Esophagus (tissue), 2 donors: ENCODE measurements at regions not wholly inside any gene's neighbourhood (a gene's known extent, or its start where the extent isn't known, plus 50 kb on each side); places are given as distances from the start of the nearest gene placed in this dataset.

Source experiments
- H3K27ac ChIP-seq, 2 donors: one replicate each; pipeline ENCODE4 v1.5.1; 2013; ENCODE audit warnings: low read depth in 2 of 2, mild to moderate bottlenecking in 2 of 2, inconsistent platforms in 1 of 2, low read length in 1 of 2, moderate library complexity in 1 of 2
- H3K27me3 ChIP-seq, 2 donors: one replicate each; pipeline ENCODE4 v1.6.1; 2013; ENCODE audit warnings: low read length in 2 of 2, control low read depth in 1 of 2, mild to moderate bottlenecking in 1 of 2; ENCODE audit not compliant: insufficient read depth in 2 of 2, control insufficient read depth in 1 of 2
- H3K36me3 ChIP-seq, 2 donors: one replicate each; pipeline ENCODE4 v1.6.1; 2013; ENCODE audit warnings: low read length in 1 of 2; ENCODE audit not compliant: control insufficient read depth in 2 of 2, insufficient read depth in 2 of 2
- H3K4me1 ChIP-seq, 2 donors: one replicate each; pipeline ENCODE4 v1.6.1; 2013; ENCODE audit warnings: low read length in 1 of 2; ENCODE audit not compliant: control insufficient read depth in 2 of 2, insufficient read depth in 2 of 2
- H3K4me3 ChIP-seq, 2 donors: one replicate each; pipeline ENCODE4 v1.5.1; 2013; ENCODE audit warnings: low read length in 2 of 2, mild to moderate bottlenecking in 2 of 2, low read depth in 1 of 2, moderate library complexity in 1 of 2
- H3K9me3 ChIP-seq, 2 donors: one replicate each; pipeline ENCODE4 v1.6.1; 2013; ENCODE audit warnings: mild to moderate bottlenecking in 2 of 2, low read depth in 1 of 2, low read length in 1 of 2, moderate library complexity in 1 of 2; ENCODE audit not compliant: control insufficient read depth in 2 of 2, insufficient read depth in 1 of 2
- WGBS, 2 donors: extraction: QIAGEN DNeasy Blood & Tissue Kit; methylation state at CpG; one replicate each; pipeline ENCODE4 v1.1.7; 2013; 5-methylcytosine and 5-hydroxymethylcytosine counted together
- donor health status: healthy with polysubstance abuse.
- donor health status: Bipolar disorder and iron deficiency.

GRCh38 chr17:52298881-52299280 is 140.4 kb upstream of the CA10 start:
- 73 to 77% methylated on average over 3 of the region's 3 CpGs for WGBS, 2 donors
- Histone ChIP-seq H3K27ac (no peak overlapping the region), H3K27me3 (no peaks in the 10 kb centered on the region), H3K9me3 (no peaks in the 10 kb centered on the region), H3K4me3 (no peak overlapping the region), H3K4me1 (no peaks in the 10 kb centered on the region), H3K36me3 (no peaks in the 10 kb centered on the region)

DNA sequence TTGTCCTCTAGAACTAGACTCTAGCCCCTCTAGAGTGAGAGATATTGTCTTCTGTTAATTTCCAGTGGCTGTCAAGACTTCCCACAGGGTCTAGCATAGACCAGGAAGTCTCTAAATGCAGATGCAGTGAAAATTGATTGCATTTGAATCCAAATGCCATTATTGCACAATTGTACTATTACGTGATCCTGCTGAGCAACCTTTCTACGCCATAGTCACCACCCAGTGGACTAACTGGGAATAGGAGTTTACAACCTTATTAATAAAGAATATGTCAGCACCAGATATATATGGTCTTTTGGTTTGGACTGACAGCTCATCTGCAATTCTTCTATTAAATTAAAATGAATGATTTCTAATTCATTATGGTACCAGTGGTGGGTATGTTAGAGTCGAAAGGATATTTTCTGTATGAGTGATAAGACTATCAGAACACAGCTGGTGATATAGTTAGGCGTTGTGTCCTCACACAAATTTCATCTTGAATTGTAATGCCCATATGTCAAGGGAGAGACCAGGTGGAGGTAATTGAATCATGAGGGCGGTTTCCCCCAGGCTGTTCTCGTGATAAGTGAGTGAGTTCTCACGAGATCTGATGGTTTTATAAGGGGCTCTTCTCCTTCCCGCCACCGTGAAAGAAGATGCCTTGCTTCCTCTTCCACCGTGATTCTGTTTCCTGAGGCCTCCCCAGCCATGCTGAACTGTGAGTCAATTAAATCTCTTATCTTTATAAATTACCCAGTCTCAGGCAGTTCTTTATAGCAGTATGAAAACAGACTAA is 138.9 kb upstream of the CA10 start:
- no peak overlapping the region for H3K27ac ChIP-seq
- WGBS, 2 donors: 66 to 72% methylated on average over 10 of the region's 10 CpGs

GRCh38 chr17:52294301-52294700 is 135.8 kb upstream of the CA10 start:
- 82 to 84% methylated on average over 1 of the region's 1 CpG for WGBS, 2 donors
- Histone ChIP-seq H3K9me3 (no peaks in the 10 kb centered on the region), H3K4me3 (no peak overlapping the region), H3K36me3 (no peaks in the 10 kb centered on the region), H3K4me1 (no peaks in the 10 kb centered on the region), H3K27me3 (no peaks in the 10 kb centered on the region), H3K27ac (no peak overlapping the region)

More for the DNA sequence above, 138.9 kb upstream of the CA10 start:
- H3K36me3 ChIP-seq: no peaks in the 10 kb centered on the region
- H3K4me1 ChIP-seq: no peaks in the 10 kb centered on the region
- H3K9me3 ChIP-seq: no peaks in the 10 kb centered on the region
- H3K27me3 ChIP-seq: no peaks in the 10 kb centered on the region
- H3K4me3 ChIP-seq: no peak overlapping the region

GRCh38 chr17:52287611-52288010 is 129.1 kb upstream of the CA10 start:
- no peaks in the 10 kb centered on the region for H3K27me3 ChIP-seq
- no peaks in the 10 kb centered on the region for H3K9me3 ChIP-seq
- no peaks in the 10 kb centered on the region for H3K4me1 ChIP-seq
- no peak overlapping the region for H3K27ac ChIP-seq
- H3K36me3 ChIP-seq: no peaks in the 10 kb centered on the region
- H3K4me3 ChIP-seq: no peak overlapping the region
- 89 to 90% methylated on average over 2 of the region's 2 CpGs for WGBS, 2 donors

DNA sequence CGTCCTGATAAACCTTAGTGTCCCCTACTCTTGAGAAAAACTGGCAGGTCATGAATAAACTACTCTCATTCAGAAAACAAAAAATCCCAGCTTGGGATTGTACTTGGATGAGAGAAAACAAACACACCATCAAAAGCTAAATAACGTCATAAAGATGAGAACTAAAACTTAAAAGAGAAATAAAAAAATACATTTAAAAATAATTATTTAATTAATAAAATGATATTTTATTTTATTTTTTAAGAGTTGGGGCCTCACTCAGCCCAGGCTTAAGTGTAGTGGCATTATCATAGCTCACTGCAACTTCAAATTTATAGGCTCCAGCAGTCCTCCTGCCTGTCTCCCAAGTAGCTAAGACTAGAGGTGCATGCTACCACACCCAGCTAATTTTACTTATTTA is 125.4 kb upstream of the CA10 start:
- no peaks in the 10 kb centered on the region for H3K4me1 ChIP-seq
- no peaks in the 10 kb centered on the region for H3K36me3 ChIP-seq
- 57 to 75% methylated on average over 2 of the region's 2 CpGs for WGBS, 2 donors
- H3K27me3 ChIP-seq: no peaks in the 10 kb centered on the region
- no peak overlapping the region for H3K4me3 ChIP-seq
- H3K9me3 ChIP-seq: no peaks in the 10 kb centered on the region
- no peak overlapping the region for H3K27ac ChIP-seq

GRCh38 chr17:52276381-52277008 is 118.0 kb upstream of the CA10 start:
- H3K4me1 ChIP-seq: no peaks in the 10 kb centered on the region
- H3K9me3 ChIP-seq: no peaks in the 10 kb centered on the region
- H3K27ac ChIP-seq: no peak overlapping the region
- H3K36me3 ChIP-seq: no peaks in the 10 kb centered on the region
- WGBS, 2 donors: 85 to 87% methylated on average over 4 of the region's 4 CpGs
- no peaks in the 10 kb centered on the region for H3K27me3 ChIP-seq
- no peak overlapping the region for H3K4me3 ChIP-seq

- H3K9me3 ChIP-seq: no peaks in the 10 kb centered on the region
- no peaks in the 10 kb centered on the region for H3K27me3 ChIP-seq
- H3K36me3 ChIP-seq: no peaks in the 10 kb centered on the region
- no peaks in the 10 kb centered on the region for H3K4me1 ChIP-seq
- 73 to 90% methylated on average over 1 of the region's 1 CpG for WGBS, 2 donors
- no peak overlapping the region for H3K27ac ChIP-seq
- H3K4me3 ChIP-seq: no peak overlapping the region
These were observed 113.3 kb upstream of the CA10 start for GRCh38 chr17:52271781-52272180.

- no peak overlapping the region for H3K4me3 ChIP-seq
These were observed 96.8 kb upstream of the CA10 start for GRCh38 chr17:52255347-52255746.

DNA sequence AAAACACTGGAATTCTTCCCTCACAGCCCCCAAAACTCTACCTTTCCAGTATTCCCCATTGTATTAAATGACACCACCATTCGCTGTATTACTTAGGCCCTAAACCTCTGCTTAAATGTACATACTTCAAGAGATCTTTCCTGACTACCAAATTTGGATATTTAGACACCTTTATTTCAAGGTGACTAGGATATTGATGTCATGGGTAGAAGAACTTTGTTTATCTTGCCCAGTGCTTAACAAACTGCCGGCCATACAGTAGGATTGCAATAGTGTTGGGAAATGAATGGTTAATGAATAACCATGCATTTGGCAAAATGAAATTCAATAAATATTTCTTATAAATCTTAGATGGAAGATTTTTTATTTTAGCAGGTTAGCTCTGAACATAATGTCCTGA is 86.2 kb upstream of the CA10 start:
- H3K27ac ChIP-seq: no peak overlapping the region
- H3K36me3 ChIP-seq: no peaks in the 10 kb centered on the region
- 81 to 91% methylated on average over 2 of the region's 2 CpGs for WGBS, 2 donors
- no peaks in the 10 kb centered on the region for H3K4me1 ChIP-seq
- no peak overlapping the region for H3K4me3 ChIP-seq
- no peaks in the 10 kb centered on the region for H3K9me3 ChIP-seq
- H3K27me3 ChIP-seq: no peaks in the 10 kb centered on the region

More at GRCh38 chr17:52255347-52255746, 96.8 kb upstream of the CA10 start:
- 87 to 89% methylated on average over 9 of the region's 9 CpGs for WGBS, 2 donors
- Histone ChIP-seq H3K27ac (no peak overlapping the region), H3K36me3 (no peaks in the 10 kb centered on the region), H3K9me3 (peaks cover 0 to 3% of the 10 kb centered on the region in 2 donors), H3K27me3 (no peaks in the 10 kb centered on the region), H3K4me1 (no peaks in the 10 kb centered on the region)

DNA sequence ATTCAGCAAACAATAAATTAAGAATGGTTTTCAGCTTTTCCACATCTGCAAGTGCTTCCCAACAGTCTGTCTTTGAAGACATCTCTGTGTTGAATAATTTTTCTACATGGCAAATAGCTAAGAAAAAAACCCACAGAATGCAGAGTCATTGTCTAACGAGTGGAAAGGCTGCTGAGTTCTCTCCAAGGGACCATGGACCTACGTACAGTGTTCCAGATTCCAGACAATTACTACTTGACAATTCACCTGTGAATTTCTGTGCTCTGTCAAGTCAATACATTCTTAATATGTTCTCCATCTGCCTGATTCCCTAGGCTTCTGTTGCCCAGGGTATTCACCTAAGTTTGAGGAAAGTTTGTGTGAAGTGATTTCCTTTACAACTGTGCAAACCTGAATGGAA is 83.8 kb upstream of the CA10 start:
- Histone ChIP-seq H3K27ac (no peak overlapping the region), H3K9me3 (no peaks in the 10 kb centered on the region), H3K27me3 (no peaks in the 10 kb centered on the region), H3K4me3 (no peak overlapping the region), H3K36me3 (no peaks in the 10 kb centered on the region), H3K4me1 (no peaks in the 10 kb centered on the region)
- WGBS, 2 donors: 72 to 77% methylated on average over 2 of the region's 2 CpGs
